Stomach (tissue), 8 donors: ENCODE measurements at regions not wholly inside any gene's neighbourhood (a gene's known extent, or its start where the extent isn't known, plus 50 kb on each side); places are given as distances from the start of the nearest gene placed in this dataset.
"Not testable (repeated sequence)": the region's sequence is repeated elsewhere in the genome, so short reads cannot be mapped to it uniquely, and the experiment has no call there.

Source experiments
- DNase-seq, 2 donors: peaks; one replicate each; pipeline versions ENCODE4 v3.0.0 to v3.0.0-alpha.2; 2013 to 2019
- H3K27ac ChIP-seq, 5 donors: fragments of 200-600 bp in 4 of 5; sonication (generic) in 4 of 5; one replicate each; pipeline ENCODE4 v1.5.1; 2013 to 2019; ENCODE audit warnings: mild to moderate bottlenecking in 1 of 5, moderate library complexity in 1 of 5
- H3K27me3 ChIP-seq, 3 donors: fragments of 200-600 bp; sonication (generic); one replicate each; pipeline ENCODE4 v1.5.1; 2017 to 2019; ENCODE audit warnings: mixed run types in 1 of 3
- H3K36me3 ChIP-seq, 4 donors: fragments of 200-600 bp; sonication (generic); 1 replicate in 3 of 4; 2 replicates in 1 of 4; pipeline ENCODE4 v1.5.1; 2016 to 2019
- H3K4me1 ChIP-seq, 4 donors: fragments of 200-600 bp; sonication (generic); one replicate each; pipeline ENCODE4 v1.5.1; 2016 to 2019
- H3K4me3 ChIP-seq, 4 donors: fragments of 200-600 bp; sonication (generic) in 3 of 4; one replicate each; pipeline ENCODE4 v1.5.1; 2016 to 2019; ENCODE audit warnings: mild to moderate bottlenecking in 1 of 4
- H3K9me3 ChIP-seq, 4 donors: fragments of 200-600 bp; sonication (generic); one replicate each; pipeline ENCODE4 v1.5.1; 2016 to 2019
- EP300 ChIP-seq: sonication (generic); formaldehyde crosslinking; IDR thresholded peaks from one replicate; pipeline ENCODE4 v1.6.1; 2017; ENCODE audit warnings: antibody characterized with exemption
- POLR2A ChIP-seq, 4 donors: fragments of 450-650 bp; IDR thresholded peaks; one replicate each; pipeline ENCODE4 v1.6.1; 2016; ENCODE audit warnings: antibody characterized with exemption in 4 of 4, control low read depth in 2 of 4, mild to moderate bottlenecking in 1 of 4, moderate library complexity in 1 of 4
- POLR2AphosphoS5 ChIP-seq, 3 donors: sonication (generic); formaldehyde crosslinking; IDR thresholded peaks; one replicate each; pipeline ENCODE4 v1.6.1; 2016; ENCODE audit warnings: antibody characterized with exemption in 3 of 3
- WGBS, 5 donors: extraction: QIAGEN DNeasy Blood & Tissue Kit in 3 of 5; methylation state at CpG; one replicate each; pipeline versions ENCODE4 v1.1.5 to v1.1.7; 2013 to 2018; 5-methylcytosine and 5-hydroxymethylcytosine counted together
- intact Hi-C: fragments of 100-400 bp; cut with DNase I; formaldehyde crosslinking; loops from one replicate; pipeline ENCODE4 v1.15.1; 2023; ENCODE audit warnings: low total_unique reads
- TF ChIP-seq, protein P1 (sequence below), 7 experiments: fragments of 450-650 bp in 4 of 7; fragments of 200-600 bp in 3 of 7; sonication (generic) in 3 of 7; IDR thresholded peaks; one replicate each; pipeline ENCODE4 v1.5.1; 2016 to 2019; ENCODE audit warnings: antibody characterized with exemption in 7 of 7, control low read depth in 2 of 7, mild to moderate bottlenecking in 1 of 7
- donor health status: healthy with polysubstance abuse.
- donor health status: Bipolar disorder and iron deficiency.
- donor health status: healthy.

DNA sequence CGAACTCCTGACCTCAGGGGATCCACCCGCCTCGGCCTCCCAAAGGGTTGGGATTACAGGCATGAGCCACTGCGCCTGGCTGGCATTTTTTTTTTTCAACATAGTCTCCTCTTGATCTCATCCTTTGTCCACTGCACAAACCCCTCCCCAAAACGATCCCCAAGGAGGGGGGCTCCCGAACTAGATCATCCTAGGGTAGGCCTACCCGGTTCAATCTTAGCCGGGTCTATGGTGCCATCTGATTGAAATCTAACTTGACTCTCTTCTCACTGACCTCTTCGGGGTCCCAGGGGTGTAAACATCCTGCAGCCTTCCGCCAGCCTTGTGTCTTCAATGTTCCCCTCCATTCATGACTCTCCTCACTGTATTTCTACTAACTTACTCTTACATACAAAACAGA is 140.5 kb upstream of the CRHR1 start:
- no peak overlapping the region for H3K4me3 ChIP-seq
- no peak overlapping the region for H3K27ac ChIP-seq
- DNase-seq = no peak
- H3K9me3 ChIP-seq = no peaks in the 10 kb centered on the region
- 85 to 95% (median 86%) methylated on average over 10 of the region's 10 CpGs for WGBS, 5 donors
- peaks cover 0 to 25% (median 8%) of the 10 kb centered on the region in 3 donors for H3K27me3 ChIP-seq
- peaks cover 0 to 7% (median 0%) of the 10 kb centered on the region in 4 donors for H3K4me1 ChIP-seq
- H3K36me3 ChIP-seq = peaks cover 0 to 15% (median 9%) of the 10 kb centered on the region in 4 donors
- TF ChIP-seq, protein P1, sequence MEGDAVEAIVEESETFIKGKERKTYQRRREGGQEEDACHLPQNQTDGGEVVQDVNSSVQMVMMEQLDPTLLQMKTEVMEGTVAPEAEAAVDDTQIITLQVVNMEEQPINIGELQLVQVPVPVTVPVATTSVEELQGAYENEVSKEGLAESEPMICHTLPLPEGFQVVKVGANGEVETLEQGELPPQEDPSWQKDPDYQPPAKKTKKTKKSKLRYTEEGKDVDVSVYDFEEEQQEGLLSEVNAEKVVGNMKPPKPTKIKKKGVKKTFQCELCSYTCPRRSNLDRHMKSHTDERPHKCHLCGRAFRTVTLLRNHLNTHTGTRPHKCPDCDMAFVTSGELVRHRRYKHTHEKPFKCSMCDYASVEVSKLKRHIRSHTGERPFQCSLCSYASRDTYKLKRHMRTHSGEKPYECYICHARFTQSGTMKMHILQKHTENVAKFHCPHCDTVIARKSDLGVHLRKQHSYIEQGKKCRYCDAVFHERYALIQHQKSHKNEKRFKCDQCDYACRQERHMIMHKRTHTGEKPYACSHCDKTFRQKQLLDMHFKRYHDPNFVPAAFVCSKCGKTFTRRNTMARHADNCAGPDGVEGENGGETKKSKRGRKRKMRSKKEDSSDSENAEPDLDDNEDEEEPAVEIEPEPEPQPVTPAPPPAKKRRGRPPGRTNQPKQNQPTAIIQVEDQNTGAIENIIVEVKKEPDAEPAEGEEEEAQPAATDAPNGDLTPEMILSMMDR (IDR thresholded peaks at IDR 0.05) = no peak
- TF ChIP-seq POLR2AphosphoS5 (IDR thresholded peaks at IDR 0.05) (no peak), EP300 (no peak), POLR2A (IDR thresholded peaks at IDR 0.05) (no peak)
- intact Hi-C loops = loop anchor here (5.0 kb wide), 1 partner anchor 189 kb away; no protein-coding TSS in a partner anchor

DNA sequence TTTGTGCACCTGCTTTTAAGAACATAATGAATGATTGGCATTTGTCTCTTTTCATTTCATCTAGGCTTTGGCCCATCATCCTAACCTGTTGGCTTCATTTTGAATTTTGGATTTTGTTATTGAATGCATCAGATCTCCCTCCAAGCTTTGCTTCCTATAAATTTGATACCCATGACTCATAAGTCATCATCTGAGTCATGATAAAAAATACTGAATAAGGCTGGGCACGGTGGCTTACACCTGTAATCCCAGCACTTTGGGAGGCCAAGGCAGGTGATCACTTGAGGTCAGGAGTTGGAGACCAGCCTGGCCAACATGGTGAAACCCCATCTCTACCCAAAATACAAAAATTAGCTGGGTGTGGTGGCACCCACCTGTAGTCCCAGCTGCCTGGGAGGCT is 139.5 kb upstream of the CRHR1 start:
- not testable (repeated sequence) for H3K4me1 ChIP-seq, H3K27ac ChIP-seq, H3K36me3 ChIP-seq, H3K4me3 ChIP-seq, H3K9me3 ChIP-seq, DNase-seq
- H3K27me3 ChIP-seq = peaks cover 0 to 36% (median 14%) of the 10 kb centered on the region in 3 donors
- intact Hi-C loops = loop anchor here (5.0 kb wide), 1 partner anchor 188 kb away; no protein-coding TSS in a partner anchor
- WGBS, 5 donors = 69 to 76% (median 71%) methylated on average over 1 of the region's 1 CpG

DNA sequence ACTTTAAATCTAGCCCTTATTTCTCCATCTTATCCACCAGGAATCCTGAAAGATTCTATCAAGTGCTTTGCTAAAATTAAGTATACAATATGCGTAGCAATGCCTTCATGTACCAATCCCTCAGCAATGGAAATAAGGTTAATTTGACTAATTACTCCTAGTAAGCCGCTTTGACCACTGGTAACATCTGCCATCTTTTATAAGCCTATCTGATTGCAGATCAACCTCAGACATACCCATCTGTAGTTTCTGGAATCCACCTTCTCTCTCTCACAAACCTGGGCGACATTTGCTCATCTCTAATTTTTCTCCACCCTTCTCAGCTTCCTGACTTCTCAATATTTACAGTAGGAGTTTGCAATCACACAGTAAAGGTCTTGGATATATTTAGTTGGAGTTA is 138.8 kb upstream of the CRHR1 start:
- intact Hi-C loops = no loop called here
- Histone ChIP-seq H3K36me3 (no peaks in the 10 kb centered on the region), H3K9me3 (no peaks in the 10 kb centered on the region), H3K4me1 (peaks cover 0 to 3% (median 0%) of the 10 kb centered on the region in 4 donors), H3K27ac (no peak overlapping the region), H3K4me3 (no peak overlapping the region), H3K27me3 (peaks cover 0 to 41% (median 14%) of the 10 kb centered on the region in 3 donors)
- TF ChIP-seq POLR2A (IDR thresholded peaks at IDR 0.05) (no peak), EP300 (no peak), POLR2AphosphoS5 (IDR thresholded peaks at IDR 0.05) (no peak)
- TF ChIP-seq, protein P1 (IDR thresholded peaks at IDR 0.05) = no peak
- no peak for DNase-seq
- WGBS, 5 donors = 87 to 93% (median 92%) methylated on average over 3 of the region's 3 CpGs

DNA sequence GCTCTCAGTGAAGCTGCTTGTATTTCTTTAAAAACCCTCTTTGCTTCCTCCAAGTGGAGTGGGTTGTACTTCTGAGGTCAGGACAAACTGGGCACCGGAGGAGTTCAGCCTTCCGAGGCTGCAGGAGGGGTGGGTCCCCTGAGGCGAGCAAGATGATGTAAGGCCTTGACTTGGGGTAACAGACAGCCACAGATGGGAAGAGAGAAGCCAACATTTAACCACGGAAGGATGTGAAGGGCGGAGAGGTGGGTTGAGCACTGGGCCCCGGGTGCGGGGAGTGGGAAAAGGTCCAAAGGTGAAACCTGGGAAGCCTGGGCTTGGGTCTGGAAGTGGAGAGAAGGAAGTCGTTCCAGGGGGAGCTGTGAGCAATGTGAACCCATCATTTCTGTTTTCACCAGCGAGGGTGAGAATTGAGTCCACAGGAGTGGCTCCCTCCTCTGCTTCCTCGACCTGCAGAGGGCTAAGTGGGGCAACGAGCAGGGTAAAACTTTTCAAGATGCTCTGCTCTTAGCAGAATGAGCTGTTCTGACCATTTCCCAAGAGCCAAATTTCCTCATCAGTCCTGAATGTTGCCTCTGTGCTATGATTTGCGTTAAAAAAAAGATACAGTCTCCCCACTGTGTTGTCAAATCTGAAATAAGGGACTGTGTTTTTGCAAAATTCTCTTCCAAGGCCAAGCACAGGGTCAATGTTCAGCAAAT is 137.7 kb upstream of the CRHR1 start:
- Histone ChIP-seq H3K27me3 (peaks cover 0 to 52% (median 22%) of the 10 kb centered on the region in 3 donors), H3K36me3 (no peaks in the 10 kb centered on the region), H3K9me3 (no peaks in the 10 kb centered on the region), H3K4me3 (no peak overlapping the region), H3K27ac (no peak overlapping the region), H3K4me1 (no peaks in the 10 kb centered on the region)
- WGBS, 5 donors = 25 to 37% (median 31%) methylated on average over 12 of the region's 12 CpGs
- TF ChIP-seq POLR2AphosphoS5 (IDR thresholded peaks at IDR 0.05) = no peak
- no peak for TF ChIP-seq POLR2A (IDR thresholded peaks at IDR 0.05)
- TF ChIP-seq EP300 = no peak
- TF ChIP-seq, protein P1 (IDR thresholded peaks at IDR 0.05) = no peak
- intact Hi-C loops = no loop called here
- DNase-seq = no peak

DNA sequence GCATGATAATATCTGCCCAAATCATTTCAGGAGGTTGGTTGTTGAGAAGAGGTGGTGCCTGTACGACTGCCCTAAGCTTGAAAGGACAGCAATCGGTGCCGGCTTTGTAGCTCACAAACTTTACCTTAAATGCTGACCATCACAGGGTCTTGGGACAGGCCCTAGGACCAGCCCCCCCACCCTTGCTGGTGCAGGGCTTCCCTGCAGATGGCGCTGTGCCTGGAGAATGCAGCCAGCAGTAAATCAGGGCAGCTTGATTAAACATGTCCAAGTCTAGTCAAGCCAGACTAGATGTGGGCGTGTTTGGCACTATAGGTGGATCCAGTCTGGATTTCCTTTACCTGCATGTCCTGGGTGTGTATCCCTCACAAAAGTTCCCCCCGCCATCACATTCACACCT is 135.5 kb upstream of the CRHR1 start:
- WGBS, 5 donors = 65 to 75% (median 69%) methylated on average over 4 to 6 of the region's 6 CpGs
- no peak for TF ChIP-seq EP300
- no peak for TF ChIP-seq POLR2AphosphoS5 (IDR thresholded peaks at IDR 0.05)
- TF ChIP-seq POLR2A (IDR thresholded peaks at IDR 0.05) = no peak
- TF ChIP-seq, protein P1 (IDR thresholded peaks at IDR 0.05) = no peak
- Histone ChIP-seq H3K36me3 (no peaks in the 10 kb centered on the region), H3K4me3 (no peak overlapping the region), H3K27me3 (peaks cover 0 to 51% (median 22%) of the 10 kb centered on the region in 3 donors), H3K4me1 (no peaks in the 10 kb centered on the region), H3K27ac (no peak overlapping the region), H3K9me3 (no peaks in the 10 kb centered on the region)
- no peak for DNase-seq
- intact Hi-C loops = no loop called here
